ENCODE measurements at regions not wholly inside any gene's neighbourhood (a gene's known extent, or its start where the extent isn't known, plus 50 kb on each side); places are given as distances from the start of the nearest gene placed in this dataset.

DNA sequence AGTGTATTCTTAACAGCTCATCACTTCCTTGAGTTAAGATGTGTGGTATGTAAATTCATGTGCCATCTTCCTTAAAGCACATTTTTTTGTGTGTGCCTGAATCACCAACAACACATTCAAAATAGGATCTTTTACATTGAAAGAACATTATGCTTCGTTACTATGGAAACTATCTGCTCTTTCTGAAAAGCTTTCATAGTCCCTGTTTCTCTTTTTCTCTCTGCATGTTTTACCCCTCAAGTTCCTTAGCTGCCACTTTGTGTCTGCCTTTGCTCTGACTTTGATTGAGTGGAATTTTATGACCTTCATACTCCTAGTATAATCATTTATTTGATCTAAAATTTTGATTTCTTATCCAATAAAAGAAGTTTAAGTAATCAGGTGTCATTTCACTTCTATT, 880.3 kb upstream of the FOXG1 start:
- TF ChIP-seq, protein P1, sequence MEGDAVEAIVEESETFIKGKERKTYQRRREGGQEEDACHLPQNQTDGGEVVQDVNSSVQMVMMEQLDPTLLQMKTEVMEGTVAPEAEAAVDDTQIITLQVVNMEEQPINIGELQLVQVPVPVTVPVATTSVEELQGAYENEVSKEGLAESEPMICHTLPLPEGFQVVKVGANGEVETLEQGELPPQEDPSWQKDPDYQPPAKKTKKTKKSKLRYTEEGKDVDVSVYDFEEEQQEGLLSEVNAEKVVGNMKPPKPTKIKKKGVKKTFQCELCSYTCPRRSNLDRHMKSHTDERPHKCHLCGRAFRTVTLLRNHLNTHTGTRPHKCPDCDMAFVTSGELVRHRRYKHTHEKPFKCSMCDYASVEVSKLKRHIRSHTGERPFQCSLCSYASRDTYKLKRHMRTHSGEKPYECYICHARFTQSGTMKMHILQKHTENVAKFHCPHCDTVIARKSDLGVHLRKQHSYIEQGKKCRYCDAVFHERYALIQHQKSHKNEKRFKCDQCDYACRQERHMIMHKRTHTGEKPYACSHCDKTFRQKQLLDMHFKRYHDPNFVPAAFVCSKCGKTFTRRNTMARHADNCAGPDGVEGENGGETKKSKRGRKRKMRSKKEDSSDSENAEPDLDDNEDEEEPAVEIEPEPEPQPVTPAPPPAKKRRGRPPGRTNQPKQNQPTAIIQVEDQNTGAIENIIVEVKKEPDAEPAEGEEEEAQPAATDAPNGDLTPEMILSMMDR (IDR thresholded peaks at IDR 0.05; ENCODE audit: borderline replicate concordance, extremely low read depth, low read length, poor library complexity, severe bottlenecking) = no peak
- no peak for TF ChIP-seq EZH2 (IDR thresholded peaks at IDR 0.05; ENCODE audit: borderline replicate concordance, low read depth, low read length, severe bottlenecking)
